ENCODE measurements at regions not wholly inside any gene's neighbourhood (a gene's known extent, or its start where the extent isn't known, plus 50 kb on each side); places are given as distances from the start of the nearest gene placed in this dataset.

- Histone ChIP-seq H3K9ac (ENCODE audit: low read depth in 1 of 2, low read length in 2 of 2) (no peak overlapping the region), H3K4me1 (ENCODE audit: control insufficient read depth in 2 of 2, insufficient read depth in 2 of 2, low read length in 2 of 2) (no peaks in the 10 kb centered on the region), H3K36me3 (ENCODE audit: control insufficient read depth in 2 of 2, insufficient read depth in 2 of 2, low read length in 2 of 2) (no peaks in the 10 kb centered on the region), H3K27me3 (ENCODE audit: control insufficient read depth in 2 of 2, insufficient read depth in 2 of 2, low read length in 2 of 2) (no peaks in the 10 kb centered on the region), H3K9me3 (ENCODE audit: control insufficient read depth in 2 of 2, low read length in 2 of 2) (no peaks in the 10 kb centered on the region), H3K27ac (ENCODE audit: low read depth in 2 of 2, low read length in 2 of 2) (no peak overlapping the region), H3K4me3 (ENCODE audit: low read length in 2 of 2) (no peak overlapping the region)
These were observed 258.9 kb upstream of the TCF21 start for GRCh38 chr6:133629970-133630369.

- Histone ChIP-seq H3K4me3 (ENCODE audit: low read length in 2 of 2) (no peak overlapping the region), H3K27me3 (ENCODE audit: control insufficient read depth in 2 of 2, insufficient read depth in 2 of 2, low read length in 2 of 2) (no peaks in the 10 kb centered on the region), H3K27ac (ENCODE audit: low read depth in 2 of 2, low read length in 2 of 2) (no peak overlapping the region)
These were observed 258.3 kb upstream of the TCF21 start for GRCh38 chr6:133630651-133631050.

GRCh38 chr6:133631421-133631820 is 257.5 kb upstream of the TCF21 start:
- H3K4me1 ChIP-seq (ENCODE audit: control insufficient read depth in 2 of 2, insufficient read depth in 2 of 2, low read length in 2 of 2): no peaks in the 10 kb centered on the region
- no peak overlapping the region for H3K9ac ChIP-seq (ENCODE audit: low read depth in 1 of 2, low read length in 2 of 2)
- H3K36me3 ChIP-seq (ENCODE audit: control insufficient read depth in 2 of 2, insufficient read depth in 2 of 2, low read length in 2 of 2): no peaks in the 10 kb centered on the region
- no peaks in the 10 kb centered on the region for H3K27me3 ChIP-seq (ENCODE audit: control insufficient read depth in 2 of 2, insufficient read depth in 2 of 2, low read length in 2 of 2)
- H3K9me3 ChIP-seq (ENCODE audit: control insufficient read depth in 2 of 2, low read length in 2 of 2): no peaks in the 10 kb centered on the region
- H3K4me3 ChIP-seq (ENCODE audit: low read length in 2 of 2): no peak overlapping the region
- H3K27ac ChIP-seq (ENCODE audit: low read depth in 2 of 2, low read length in 2 of 2): no peak overlapping the region

More at GRCh38 chr6:133630651-133631050, 258.3 kb upstream of the TCF21 start:
- Histone ChIP-seq H3K4me1 (ENCODE audit: control insufficient read depth in 2 of 2, insufficient read depth in 2 of 2, low read length in 2 of 2) (no peaks in the 10 kb centered on the region), H3K9me3 (ENCODE audit: control insufficient read depth in 2 of 2, low read length in 2 of 2) (no peaks in the 10 kb centered on the region), H3K9ac (ENCODE audit: low read depth in 1 of 2, low read length in 2 of 2) (no peak overlapping the region), H3K36me3 (ENCODE audit: control insufficient read depth in 2 of 2, insufficient read depth in 2 of 2, low read length in 2 of 2) (no peaks in the 10 kb centered on the region)

GRCh38 chr6:133632206-133632605 is 256.7 kb upstream of the TCF21 start:
- Histone ChIP-seq H3K27me3 (ENCODE audit: control insufficient read depth in 2 of 2, insufficient read depth in 2 of 2, low read length in 2 of 2) (no peaks in the 10 kb centered on the region), H3K4me3 (ENCODE audit: low read length in 2 of 2) (no peak overlapping the region), H3K9me3 (ENCODE audit: control insufficient read depth in 2 of 2, low read length in 2 of 2) (no peaks in the 10 kb centered on the region), H3K36me3 (ENCODE audit: control insufficient read depth in 2 of 2, insufficient read depth in 2 of 2, low read length in 2 of 2) (no peaks in the 10 kb centered on the region), H3K4me1 (ENCODE audit: control insufficient read depth in 2 of 2, insufficient read depth in 2 of 2, low read length in 2 of 2) (no peaks in the 10 kb centered on the region), H3K9ac (ENCODE audit: low read depth in 1 of 2, low read length in 2 of 2) (no peak overlapping the region), H3K27ac (ENCODE audit: low read depth in 2 of 2, low read length in 2 of 2) (no peak overlapping the region)

GRCh38 chr6:133632906-133633305 is 256.0 kb upstream of the TCF21 start:
- Histone ChIP-seq H3K36me3 (ENCODE audit: control insufficient read depth in 2 of 2, insufficient read depth in 2 of 2, low read length in 2 of 2) (no peaks in the 10 kb centered on the region), H3K4me3 (ENCODE audit: low read length in 2 of 2) (no peak overlapping the region), H3K9ac (ENCODE audit: low read depth in 1 of 2, low read length in 2 of 2) (no peak overlapping the region), H3K27ac (ENCODE audit: low read depth in 2 of 2, low read length in 2 of 2) (no peak overlapping the region), H3K27me3 (ENCODE audit: control insufficient read depth in 2 of 2, insufficient read depth in 2 of 2, low read length in 2 of 2) (no peaks in the 10 kb centered on the region), H3K9me3 (ENCODE audit: control insufficient read depth in 2 of 2, low read length in 2 of 2) (no peaks in the 10 kb centered on the region), H3K4me1 (ENCODE audit: control insufficient read depth in 2 of 2, insufficient read depth in 2 of 2, low read length in 2 of 2) (no peaks in the 10 kb centered on the region)

- Histone ChIP-seq H3K27ac (ENCODE audit: low read depth in 2 of 2, low read length in 2 of 2) (no peak overlapping the region), H3K27me3 (ENCODE audit: control insufficient read depth in 2 of 2, insufficient read depth in 2 of 2, low read length in 2 of 2) (no peaks in the 10 kb centered on the region), H3K36me3 (ENCODE audit: control insufficient read depth in 2 of 2, insufficient read depth in 2 of 2, low read length in 2 of 2) (no peaks in the 10 kb centered on the region), H3K4me1 (ENCODE audit: control insufficient read depth in 2 of 2, insufficient read depth in 2 of 2, low read length in 2 of 2) (no peaks in the 10 kb centered on the region), H3K4me3 (ENCODE audit: low read length in 2 of 2) (no peak overlapping the region), H3K9ac (ENCODE audit: low read depth in 1 of 2, low read length in 2 of 2) (no peak overlapping the region), H3K9me3 (ENCODE audit: control insufficient read depth in 2 of 2, low read length in 2 of 2) (no peaks in the 10 kb centered on the region)
These were observed 254.4 kb upstream of the TCF21 start for GRCh38 chr6:133634474-133634873.

- no peaks in the 10 kb centered on the region for H3K27me3 ChIP-seq (ENCODE audit: control insufficient read depth in 2 of 2, insufficient read depth in 2 of 2, low read length in 2 of 2)
- H3K27ac ChIP-seq (ENCODE audit: low read depth in 2 of 2, low read length in 2 of 2): no peak overlapping the region
- H3K9me3 ChIP-seq (ENCODE audit: control insufficient read depth in 2 of 2, low read length in 2 of 2): no peaks in the 10 kb centered on the region
- H3K4me3 ChIP-seq (ENCODE audit: low read length in 2 of 2): no peak overlapping the region
- H3K9ac ChIP-seq (ENCODE audit: low read depth in 1 of 2, low read length in 2 of 2): no peak overlapping the region
- no peaks in the 10 kb centered on the region for H3K4me1 ChIP-seq (ENCODE audit: control insufficient read depth in 2 of 2, insufficient read depth in 2 of 2, low read length in 2 of 2)
- H3K36me3 ChIP-seq (ENCODE audit: control insufficient read depth in 2 of 2, insufficient read depth in 2 of 2, low read length in 2 of 2): no peaks in the 10 kb centered on the region
These were observed 253.5 kb upstream of the TCF21 start for GRCh38 chr6:133635447-133635846.

GRCh38 chr6:133637436-133637835 is 251.5 kb upstream of the TCF21 start:
- H3K4me1 ChIP-seq (ENCODE audit: control insufficient read depth in 2 of 2, insufficient read depth in 2 of 2, low read length in 2 of 2): no peaks in the 10 kb centered on the region
- no peaks in the 10 kb centered on the region for H3K27me3 ChIP-seq (ENCODE audit: control insufficient read depth in 2 of 2, insufficient read depth in 2 of 2, low read length in 2 of 2)
- no peaks in the 10 kb centered on the region for H3K36me3 ChIP-seq (ENCODE audit: control insufficient read depth in 2 of 2, insufficient read depth in 2 of 2, low read length in 2 of 2)
- H3K4me3 ChIP-seq (ENCODE audit: low read length in 2 of 2): no peak overlapping the region
- H3K9me3 ChIP-seq (ENCODE audit: control insufficient read depth in 2 of 2, low read length in 2 of 2): no peaks in the 10 kb centered on the region
- H3K27ac ChIP-seq (ENCODE audit: low read depth in 2 of 2, low read length in 2 of 2): no peak overlapping the region
- H3K9ac ChIP-seq (ENCODE audit: low read depth in 1 of 2, low read length in 2 of 2): no peak overlapping the region

- H3K9me3 ChIP-seq (ENCODE audit: control insufficient read depth in 2 of 2, low read length in 2 of 2): no peaks in the 10 kb centered on the region
- H3K9ac ChIP-seq (ENCODE audit: low read depth in 1 of 2, low read length in 2 of 2): no peak overlapping the region
- H3K27ac ChIP-seq (ENCODE audit: low read depth in 2 of 2, low read length in 2 of 2): peak overlapping the region in 1 of 2 donors; percentile 31
- H3K4me3 ChIP-seq (ENCODE audit: low read length in 2 of 2): no peak overlapping the region
- no peaks in the 10 kb centered on the region for H3K27me3 ChIP-seq (ENCODE audit: control insufficient read depth in 2 of 2, insufficient read depth in 2 of 2, low read length in 2 of 2)
- H3K36me3 ChIP-seq (ENCODE audit: control insufficient read depth in 2 of 2, insufficient read depth in 2 of 2, low read length in 2 of 2): no peaks in the 10 kb centered on the region
- H3K4me1 ChIP-seq (ENCODE audit: control insufficient read depth in 2 of 2, insufficient read depth in 2 of 2, low read length in 2 of 2): no peaks in the 10 kb centered on the region
These were observed 251.0 kb upstream of the TCF21 start for GRCh38 chr6:133637874-133638273.

- Histone ChIP-seq H3K9ac (ENCODE audit: low read depth in 1 of 2, low read length in 2 of 2) (no peak overlapping the region), H3K4me3 (ENCODE audit: low read length in 2 of 2) (no peak overlapping the region), H3K9me3 (ENCODE audit: control insufficient read depth in 2 of 2, low read length in 2 of 2) (no peaks in the 10 kb centered on the region), H3K36me3 (ENCODE audit: control insufficient read depth in 2 of 2, insufficient read depth in 2 of 2, low read length in 2 of 2) (no peaks in the 10 kb centered on the region), H3K4me1 (ENCODE audit: control insufficient read depth in 2 of 2, insufficient read depth in 2 of 2, low read length in 2 of 2) (no peaks in the 10 kb centered on the region), H3K27me3 (ENCODE audit: control insufficient read depth in 2 of 2, insufficient read depth in 2 of 2, low read length in 2 of 2) (no peaks in the 10 kb centered on the region), H3K27ac (ENCODE audit: low read depth in 2 of 2, low read length in 2 of 2) (no peak overlapping the region)
These were observed 247.8 kb upstream of the TCF21 start for GRCh38 chr6:133641104-133641503.

GRCh38 chr6:133644548-133644891 is 244.4 kb upstream of the TCF21 start:
- Histone ChIP-seq H3K9ac (ENCODE audit: low read depth in 1 of 2, low read length in 2 of 2) (no peak overlapping the region), H3K9me3 (ENCODE audit: control insufficient read depth in 2 of 2, low read length in 2 of 2) (no peaks in the 10 kb centered on the region), H3K36me3 (ENCODE audit: control insufficient read depth in 2 of 2, insufficient read depth in 2 of 2, low read length in 2 of 2) (no peaks in the 10 kb centered on the region)

More at GRCh38 chr6:133644548-133644891, 244.4 kb upstream of the TCF21 start:
- no peak overlapping the region for H3K27ac ChIP-seq (ENCODE audit: low read depth in 2 of 2, low read length in 2 of 2)
- no peaks in the 10 kb centered on the region for H3K27me3 ChIP-seq (ENCODE audit: control insufficient read depth in 2 of 2, insufficient read depth in 2 of 2, low read length in 2 of 2)
- no peak overlapping the region for H3K4me3 ChIP-seq (ENCODE audit: low read length in 2 of 2)
- no peaks in the 10 kb centered on the region for H3K4me1 ChIP-seq (ENCODE audit: control insufficient read depth in 2 of 2, insufficient read depth in 2 of 2, low read length in 2 of 2)
